BLaER1 treated with 17β-estradiol and CSF1 and Interleukin-3, amounts not matched to agents 10 nM and 100 nM (cell line): ENCODE measurements at regions not wholly inside any gene's neighbourhood (a gene's known extent, or its start where the extent isn't known, plus 50 kb on each side); places are given as distances from the start of the nearest gene placed in this dataset.
"Not testable (repeated sequence)": the region's sequence is repeated elsewhere in the genome, so short reads cannot be mapped to it uniquely, and the experiment has no call there.

ENCODE experiments used
- H3K27ac ChIP-seq, 11 experiments: shearing (Covaris generic); formaldehyde crosslinking; 2 replicates each; pipeline ENCODE4 v1.8.1; 2022
- H3K27me3 ChIP-seq, 11 experiments: shearing (Covaris generic); formaldehyde crosslinking; 2 replicates each; pipeline ENCODE4 v1.8.1; 2022
- H3K36me3 ChIP-seq, 11 experiments: shearing (Covaris generic); formaldehyde crosslinking; 2 replicates each; pipeline ENCODE4 v1.8.1; 2022
- H3K4me1 ChIP-seq, 10 experiments: shearing (Covaris generic); formaldehyde crosslinking; 2 replicates each; pipeline ENCODE4 v1.8.1; 2022
- H3K4me2 ChIP-seq, 11 experiments: shearing (Covaris generic); formaldehyde crosslinking; 2 replicates each; pipeline ENCODE4 v1.8.1; 2022
- H3K4me3 ChIP-seq, 10 experiments: shearing (Covaris generic); formaldehyde crosslinking; 2 replicates each; pipeline ENCODE4 v1.8.1; 2022
- H3K9ac ChIP-seq, 11 experiments: shearing (Covaris generic); formaldehyde crosslinking; 2 replicates each; pipeline ENCODE4 v1.8.1; 2022
- H3K9me3 ChIP-seq, 11 experiments: shearing (Covaris generic); formaldehyde crosslinking; replicated peaks in 1 of 11; 2 replicates each; pipeline ENCODE4 v1.8.1; 2022
- H4K20me1 ChIP-seq, 11 experiments: shearing (Covaris generic); formaldehyde crosslinking; 2 replicates each; pipeline ENCODE4 v1.8.1; 2022
- Cebpa-rat ChIP-seq, 11 experiments: shearing (Covaris generic); IDR thresholded peaks; 2 replicates each; pipeline ENCODE4 v1.8.1; 2022

DNA sequence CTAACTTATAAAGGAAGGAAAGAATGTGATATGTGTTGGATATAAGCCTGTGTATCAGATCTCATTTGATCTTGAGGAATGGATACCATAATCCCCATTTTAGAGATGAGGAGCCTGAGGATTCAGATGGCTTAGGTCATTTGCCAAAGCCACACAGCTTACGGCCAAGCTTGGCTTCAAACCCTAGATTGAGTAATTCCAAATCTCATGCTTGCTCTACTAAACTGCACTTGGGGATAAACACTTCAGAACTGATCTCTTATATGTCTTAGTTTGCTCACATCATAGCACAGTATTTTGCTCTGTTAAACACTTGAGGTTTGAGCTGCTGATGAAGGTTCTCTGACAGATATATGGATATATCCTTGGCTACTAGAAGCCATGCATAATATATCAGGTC lies 504.4 kb downstream of the NTRK2 start:
- Histone ChIP-seq H3K9ac (no peak overlapping the region), H3K4me1 (peaks cover 0 to 15% (median 6%) of the 10 kb centered on the region in 10 experiments; a peak in 12 of 20 replicates), H3K27ac (no peak overlapping the region), H4K20me1 (no peaks in the 10 kb centered on the region), H3K4me3 (no peak overlapping the region), H3K9me3 (peaks cover 5 to 13% (median 9%) of the 10 kb centered on the region in 11 experiments), H3K4me2 (no peak overlapping the region), H3K27me3 (no peaks in the 10 kb centered on the region), H3K36me3 (no peaks in the 10 kb centered on the region)
- TF ChIP-seq Cebpa-rat (IDR thresholded peaks at IDR 0.05) = no peak

DNA sequence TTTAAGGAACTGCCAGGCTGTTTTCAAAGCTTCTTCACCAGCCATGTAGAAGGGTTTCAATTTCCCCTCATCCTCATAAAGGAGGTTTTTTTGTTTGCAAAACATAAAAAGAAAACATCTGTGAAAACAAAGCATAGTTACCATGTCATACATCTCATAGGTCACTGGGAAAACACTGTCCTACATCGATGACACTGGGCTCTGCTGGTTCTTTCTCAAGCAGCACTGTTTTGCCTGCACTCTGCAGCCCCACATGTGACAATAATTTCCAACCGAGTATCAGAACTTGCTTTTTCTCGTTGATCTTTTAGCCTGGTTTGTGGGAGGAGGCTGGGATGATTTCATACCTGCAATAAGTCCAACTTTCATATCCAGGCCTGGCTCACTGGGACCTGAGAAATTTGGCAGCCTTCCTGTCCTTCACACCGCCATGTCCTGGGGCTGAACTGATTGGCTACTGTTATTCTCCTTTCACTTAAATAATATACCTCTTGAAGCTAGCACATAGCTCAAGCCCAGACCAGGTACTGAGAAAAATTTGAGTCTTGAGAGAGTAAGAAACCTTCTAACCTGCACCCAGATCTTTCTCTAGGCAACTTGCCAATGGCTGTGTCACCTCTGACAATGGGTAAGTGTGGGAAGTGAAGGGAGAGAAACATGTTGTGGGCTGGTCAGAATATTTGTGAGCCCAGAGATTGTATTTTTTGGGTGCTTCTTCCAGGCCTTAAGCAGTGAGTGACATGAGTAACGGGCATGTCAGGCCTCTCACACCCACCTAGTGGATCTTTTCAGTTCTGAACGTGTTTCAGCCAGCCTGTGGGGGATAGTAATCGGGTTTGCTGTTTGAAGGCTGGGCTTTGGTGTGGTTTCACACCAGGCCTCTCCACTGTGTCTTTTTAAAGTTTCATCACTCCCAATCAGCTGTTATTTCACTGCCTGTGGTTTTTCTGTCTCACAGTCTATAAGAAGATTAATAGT lies 502.8 kb downstream of the NTRK2 start:
- peak overlapping the region in 7 of 11 experiments; percentile 18 to 53 (median 29); a peak in 12 of 22 replicates for H3K4me2 ChIP-seq
- no peaks in the 10 kb centered on the region for H3K27me3 ChIP-seq
- no peak overlapping the region for H3K4me3 ChIP-seq
- no peaks in the 10 kb centered on the region for H3K36me3 ChIP-seq
- H3K27ac ChIP-seq = no peak overlapping the region
- peaks cover 10 to 17% (median 12%) of the 10 kb centered on the region in 11 experiments for H3K9me3 ChIP-seq
- TF ChIP-seq Cebpa-rat (IDR thresholded peaks at IDR 0.05) = no peak
- H4K20me1 ChIP-seq = no peaks in the 10 kb centered on the region
- H3K4me1 ChIP-seq = peaks cover 0 to 15% (median 6%) of the 10 kb centered on the region in 10 experiments; a peak in 12 of 20 replicates
- H3K9ac ChIP-seq = 0 out of 22 replicates have a peak overlapping the region, but pooled peaks of 1 of the 11 experiments have one; percentile 9

DNA sequence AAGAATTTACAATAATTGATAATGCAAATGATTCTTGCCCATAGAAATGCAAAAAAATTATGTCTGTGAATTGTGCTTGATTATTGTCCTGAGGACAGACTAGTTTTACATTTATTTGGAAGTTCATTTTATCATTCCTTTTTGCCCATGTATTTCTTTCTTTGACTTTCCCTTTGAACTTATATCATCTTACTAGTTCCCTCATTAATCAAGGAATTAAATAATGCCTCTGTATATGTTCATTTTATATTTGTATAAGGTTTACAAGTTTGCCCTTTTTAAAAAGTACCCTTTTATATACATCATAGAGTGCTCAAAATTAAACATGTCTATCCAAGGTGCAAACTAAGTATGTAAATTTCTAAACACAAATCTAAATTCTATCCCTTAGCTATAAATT lies 501.6 kb downstream of the NTRK2 start:
- Histone ChIP-seq H3K27me3 (no peaks in the 10 kb centered on the region), H3K4me2 (no peak overlapping the region), H3K4me1 (peaks cover 0 to 15% (median 6%) of the 10 kb centered on the region in 10 experiments; a peak in 12 of 20 replicates), H3K9me3 (peaks cover 10 to 17% (median 12%) of the 10 kb centered on the region in 11 experiments), H3K9ac (no peak overlapping the region), H3K4me3 (no peak overlapping the region), H3K36me3 (no peaks in the 10 kb centered on the region), H4K20me1 (no peaks in the 10 kb centered on the region), H3K27ac (no peak overlapping the region)
- no peak for TF ChIP-seq Cebpa-rat (IDR thresholded peaks at IDR 0.05)

DNA sequence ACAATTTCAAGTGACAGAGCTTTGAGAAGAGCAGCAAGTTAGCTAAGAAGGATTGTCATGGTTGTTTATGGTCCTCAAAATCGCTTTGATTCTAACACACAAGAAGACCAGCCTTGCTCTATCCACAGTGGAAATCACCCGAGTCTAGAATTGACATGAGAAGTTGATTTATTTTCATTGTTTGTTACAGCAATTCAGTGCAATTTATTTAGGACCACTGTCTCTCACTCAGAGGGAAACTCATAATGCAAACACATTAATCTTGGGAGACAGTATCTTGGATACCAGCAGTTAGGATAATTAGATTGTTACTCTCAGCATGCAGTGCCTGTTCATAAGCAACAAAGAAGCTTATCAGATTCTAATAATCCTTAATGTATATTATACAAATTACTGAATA lies 498.9 kb downstream of the NTRK2 start:
- Histone ChIP-seq H3K4me3 (no peak overlapping the region), H3K4me2 (no peak overlapping the region), H3K27me3 (no peaks in the 10 kb centered on the region), H3K9ac (no peak overlapping the region), H3K4me1 (peaks cover 0 to 15% (median 6%) of the 10 kb centered on the region in 10 experiments; a peak in 12 of 20 replicates), H3K9me3 (peaks cover 10 to 17% (median 12%) of the 10 kb centered on the region in 11 experiments), H4K20me1 (no peaks in the 10 kb centered on the region), H3K36me3 (no peaks in the 10 kb centered on the region), H3K27ac (no peak overlapping the region)
- TF ChIP-seq Cebpa-rat (IDR thresholded peaks at IDR 0.05) = no peak

DNA sequence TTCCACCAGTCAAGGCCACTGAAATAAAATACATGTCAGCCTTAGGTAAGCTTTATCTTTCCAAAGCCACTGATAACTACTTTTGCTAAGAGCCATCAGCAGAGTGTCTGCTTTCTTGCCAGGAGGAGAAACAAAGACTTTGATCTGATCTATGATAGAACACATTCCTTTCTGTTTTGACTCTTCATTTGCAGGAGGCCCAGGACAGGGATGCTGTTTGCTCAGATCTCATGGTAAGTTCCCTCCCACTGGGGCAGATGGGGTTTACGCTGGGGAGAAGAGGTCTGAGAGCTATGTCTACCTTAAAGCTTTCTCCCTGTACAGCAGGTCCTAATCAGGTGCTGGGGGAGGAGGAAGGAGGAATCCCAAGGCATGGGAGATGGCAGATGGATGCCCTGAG lies 497.6 kb downstream of the NTRK2 start:
- peaks cover 17 to 28% (median 21%) of the 10 kb centered on the region in 11 experiments for H3K9me3 ChIP-seq
- H3K4me2 ChIP-seq = no peak overlapping the region
- H4K20me1 ChIP-seq = no peaks in the 10 kb centered on the region
- H3K36me3 ChIP-seq = no peaks in the 10 kb centered on the region
- H3K4me1 ChIP-seq = peaks cover 0 to 3% (median under 1%) of the 10 kb centered on the region in 10 experiments; a peak in 8 of 20 replicates
- H3K27me3 ChIP-seq = no peaks in the 10 kb centered on the region
- H3K4me3 ChIP-seq = no peak overlapping the region
- H3K27ac ChIP-seq = no peak overlapping the region
- no peak overlapping the region for H3K9ac ChIP-seq
- TF ChIP-seq Cebpa-rat (IDR thresholded peaks at IDR 0.05) = no peak

DNA sequence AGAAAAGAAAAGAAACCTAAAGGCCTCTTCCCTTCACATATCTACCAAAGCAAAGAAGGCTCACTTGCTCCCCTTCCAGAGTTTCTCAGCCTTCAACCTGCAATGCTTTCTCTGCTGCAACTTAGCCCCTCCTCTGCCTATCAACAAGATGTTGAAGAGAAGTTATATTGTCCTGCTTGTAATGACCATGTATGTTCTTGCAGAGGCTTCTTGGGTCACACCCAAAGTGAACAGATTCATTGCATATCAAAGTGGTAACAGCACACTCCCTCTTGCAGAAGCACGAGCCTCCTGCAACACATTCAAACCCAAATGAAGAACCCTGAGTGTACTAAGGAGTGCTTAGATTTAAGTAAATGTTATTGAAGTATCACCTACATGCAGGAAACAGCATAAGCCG lies 494.3 kb downstream of the NTRK2 start:
- Histone ChIP-seq H3K4me3 (no peak overlapping the region), H3K27me3 (no peaks in the 10 kb centered on the region), H3K36me3 (no peaks in the 10 kb centered on the region), H3K4me1 (no peaks in the 10 kb centered on the region), H3K27ac (no peak overlapping the region), H4K20me1 (no peaks in the 10 kb centered on the region), H3K4me2 (no peak overlapping the region), H3K9me3 (peaks cover 7 to 16% (median 12%) of the 10 kb centered on the region in 11 experiments), H3K9ac (no peak overlapping the region)
- TF ChIP-seq Cebpa-rat (IDR thresholded peaks at IDR 0.05) = no peak

DNA sequence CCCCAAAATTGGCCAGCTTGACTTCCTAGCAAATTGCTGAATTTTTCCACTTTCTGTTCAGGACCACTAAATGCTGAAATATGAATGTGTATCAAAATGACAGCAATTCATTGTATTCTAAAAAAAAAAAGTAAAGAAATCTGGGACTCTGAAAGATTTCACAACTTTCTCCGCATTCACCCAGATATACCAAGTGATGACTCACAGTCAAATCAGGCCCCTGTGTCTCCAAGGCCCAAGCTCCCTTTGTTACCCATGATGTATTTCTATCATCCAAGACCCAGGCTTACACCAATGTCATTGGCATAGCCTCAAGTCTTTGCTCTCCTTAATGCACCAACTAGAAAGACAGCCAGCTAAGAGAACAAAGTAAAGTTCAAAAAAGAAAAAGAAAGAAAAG lies 493.9 kb downstream of the NTRK2 start:
- no peak overlapping the region for H3K27ac ChIP-seq
- H3K4me1 ChIP-seq = no peaks in the 10 kb centered on the region
- no peaks in the 10 kb centered on the region for H3K27me3 ChIP-seq
- H3K9ac ChIP-seq = no peak overlapping the region
- H3K4me3 ChIP-seq = no peak overlapping the region
- H4K20me1 ChIP-seq = no peaks in the 10 kb centered on the region
- H3K4me2 ChIP-seq = no peak overlapping the region
- TF ChIP-seq Cebpa-rat (IDR thresholded peaks at IDR 0.05) = no peak
- no peaks in the 10 kb centered on the region for H3K36me3 ChIP-seq
- H3K9me3 ChIP-seq = peaks cover 6 to 13% (median 11%) of the 10 kb centered on the region in 11 experiments; a peak in 20 of 22 replicates

DNA sequence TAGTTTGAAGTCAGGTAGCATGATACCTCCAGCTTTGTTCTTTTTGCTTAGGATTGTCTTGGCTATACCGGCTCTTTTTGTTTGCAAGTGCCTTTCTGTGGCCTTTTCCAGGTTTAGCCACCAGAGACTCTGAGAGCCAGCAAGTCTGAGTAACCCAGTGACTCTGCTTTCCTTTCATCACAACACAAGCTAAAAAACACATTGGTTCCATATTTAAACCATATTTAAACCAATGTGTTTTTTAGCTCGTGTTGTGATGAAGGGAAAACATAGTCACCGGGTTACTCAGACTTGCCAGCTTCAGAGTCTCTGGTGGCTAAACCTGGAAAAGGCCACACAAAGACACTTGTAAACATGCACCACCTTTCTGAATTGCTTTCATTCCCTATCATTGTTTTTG lies 493.3 kb downstream of the NTRK2 start:
- H3K27ac ChIP-seq = no peak overlapping the region
- H3K9me3 ChIP-seq = peaks cover 6 to 12% (median 9%) of the 10 kb centered on the region in 11 experiments; a peak in 20 of 22 replicates
- no peak overlapping the region for H3K9ac ChIP-seq
- no peaks in the 10 kb centered on the region for H4K20me1 ChIP-seq
- H3K4me1 ChIP-seq = no peaks in the 10 kb centered on the region
- no peaks in the 10 kb centered on the region for H3K27me3 ChIP-seq
- no peak overlapping the region for H3K4me2 ChIP-seq
- no peaks in the 10 kb centered on the region for H3K36me3 ChIP-seq
- TF ChIP-seq Cebpa-rat (IDR thresholded peaks at IDR 0.05) = no peak
- H3K4me3 ChIP-seq = no peak overlapping the region

DNA sequence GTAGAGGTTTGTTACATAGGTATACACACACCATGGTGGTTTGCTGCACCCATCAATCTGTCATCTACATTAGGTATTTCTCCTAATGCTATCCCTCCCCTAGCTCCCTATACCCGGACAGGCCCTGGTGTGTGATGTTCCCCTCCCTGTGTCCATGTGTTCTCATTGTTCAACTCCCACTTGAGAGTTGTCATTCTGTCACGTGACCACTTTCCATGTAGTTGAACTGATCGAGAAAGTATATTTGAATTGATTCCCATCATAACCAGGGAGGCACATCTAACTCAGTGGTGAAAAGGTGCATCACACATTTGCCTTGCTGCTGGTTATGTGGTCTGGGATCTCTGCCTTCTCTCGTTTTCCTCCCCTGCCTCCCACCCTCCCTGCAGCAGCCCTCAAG lies 491.4 kb downstream of the NTRK2 start:
- peaks cover 6 to 12% (median 9%) of the 10 kb centered on the region in 11 experiments; a peak in 20 of 22 replicates for H3K9me3 ChIP-seq
- not testable (repeated sequence) for H3K4me3 ChIP-seq, H3K4me2 ChIP-seq, H3K27me3 ChIP-seq, H3K36me3 ChIP-seq, H3K4me1 ChIP-seq, H3K9ac ChIP-seq, H3K27ac ChIP-seq, H4K20me1 ChIP-seq
